ENCODE measurements at regions not wholly inside any gene's neighbourhood (a gene's known extent, or its start where the extent isn't known, plus 50 kb on each side); places are given as distances from the start of the nearest gene placed in this dataset.

DNA sequence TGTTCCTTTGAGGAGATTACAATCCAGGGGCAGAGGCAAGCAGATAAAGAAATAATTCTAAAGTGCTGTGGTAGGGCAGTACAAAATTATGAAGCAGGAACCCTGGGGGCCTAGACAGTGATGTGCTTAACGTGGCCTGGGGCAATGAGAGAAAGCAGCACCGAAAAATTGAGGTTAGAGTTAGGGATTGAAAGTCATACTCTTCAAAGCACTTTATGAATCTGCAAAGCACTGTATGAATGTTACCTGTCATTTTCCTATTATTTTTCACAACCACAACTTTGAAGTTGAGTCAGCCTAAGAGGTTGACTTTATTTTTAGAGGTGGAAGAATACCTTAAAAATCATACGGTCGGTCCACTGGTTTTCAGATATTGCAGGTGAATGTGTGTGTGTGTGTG lies 183.4 kb upstream of the NFIA start:
- DNase-seq (ENCODE audit: low read depth) = no peak
- no peaks in the 10 kb centered on the region for H3K27me3 ChIP-seq (ENCODE audit: control insufficient read depth, insufficient read depth, low read length)
- TF ChIP-seq, protein P1, sequence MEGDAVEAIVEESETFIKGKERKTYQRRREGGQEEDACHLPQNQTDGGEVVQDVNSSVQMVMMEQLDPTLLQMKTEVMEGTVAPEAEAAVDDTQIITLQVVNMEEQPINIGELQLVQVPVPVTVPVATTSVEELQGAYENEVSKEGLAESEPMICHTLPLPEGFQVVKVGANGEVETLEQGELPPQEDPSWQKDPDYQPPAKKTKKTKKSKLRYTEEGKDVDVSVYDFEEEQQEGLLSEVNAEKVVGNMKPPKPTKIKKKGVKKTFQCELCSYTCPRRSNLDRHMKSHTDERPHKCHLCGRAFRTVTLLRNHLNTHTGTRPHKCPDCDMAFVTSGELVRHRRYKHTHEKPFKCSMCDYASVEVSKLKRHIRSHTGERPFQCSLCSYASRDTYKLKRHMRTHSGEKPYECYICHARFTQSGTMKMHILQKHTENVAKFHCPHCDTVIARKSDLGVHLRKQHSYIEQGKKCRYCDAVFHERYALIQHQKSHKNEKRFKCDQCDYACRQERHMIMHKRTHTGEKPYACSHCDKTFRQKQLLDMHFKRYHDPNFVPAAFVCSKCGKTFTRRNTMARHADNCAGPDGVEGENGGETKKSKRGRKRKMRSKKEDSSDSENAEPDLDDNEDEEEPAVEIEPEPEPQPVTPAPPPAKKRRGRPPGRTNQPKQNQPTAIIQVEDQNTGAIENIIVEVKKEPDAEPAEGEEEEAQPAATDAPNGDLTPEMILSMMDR (IDR thresholded peaks at IDR 0.05; ENCODE audit: insufficient read depth, low read length, poor library complexity, severe bottlenecking) = no peak
- H3K4me3 ChIP-seq (ENCODE audit: low read depth, low read length) = no peak overlapping the region
- H3K36me3 ChIP-seq (ENCODE audit: control insufficient read depth, insufficient read depth, low read length) = no peaks in the 10 kb centered on the region

DNA sequence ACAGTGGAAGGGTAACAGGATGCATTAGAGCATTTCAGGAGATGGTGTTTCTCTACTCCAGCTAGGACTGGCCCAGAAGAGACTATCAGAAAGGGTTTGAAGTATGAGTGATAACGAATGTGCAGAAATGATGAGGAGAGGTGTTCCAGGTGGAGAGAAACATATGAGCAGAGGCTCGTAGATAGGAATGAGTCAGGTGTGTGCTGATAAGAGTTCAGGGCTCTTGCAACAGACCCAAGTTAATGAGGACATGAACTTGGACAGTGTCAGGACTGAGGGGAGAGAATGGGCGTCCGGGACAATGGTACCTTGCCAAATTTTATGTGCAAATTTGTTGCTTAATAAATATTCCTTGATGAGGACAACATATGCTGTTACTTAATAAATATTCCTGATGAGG lies 183.9 kb upstream of the NFIA start:
- no peak for DNase-seq (ENCODE audit: low read depth)
- no peaks in the 10 kb centered on the region for H3K27me3 ChIP-seq (ENCODE audit: control insufficient read depth, insufficient read depth, low read length)
- H3K4me3 ChIP-seq (ENCODE audit: low read depth, low read length) = no peak overlapping the region
- TF ChIP-seq, protein P1 (IDR thresholded peaks at IDR 0.05; ENCODE audit: insufficient read depth, low read length, poor library complexity, severe bottlenecking) = no peak
- no peaks in the 10 kb centered on the region for H3K36me3 ChIP-seq (ENCODE audit: control insufficient read depth, insufficient read depth, low read length)

DNA sequence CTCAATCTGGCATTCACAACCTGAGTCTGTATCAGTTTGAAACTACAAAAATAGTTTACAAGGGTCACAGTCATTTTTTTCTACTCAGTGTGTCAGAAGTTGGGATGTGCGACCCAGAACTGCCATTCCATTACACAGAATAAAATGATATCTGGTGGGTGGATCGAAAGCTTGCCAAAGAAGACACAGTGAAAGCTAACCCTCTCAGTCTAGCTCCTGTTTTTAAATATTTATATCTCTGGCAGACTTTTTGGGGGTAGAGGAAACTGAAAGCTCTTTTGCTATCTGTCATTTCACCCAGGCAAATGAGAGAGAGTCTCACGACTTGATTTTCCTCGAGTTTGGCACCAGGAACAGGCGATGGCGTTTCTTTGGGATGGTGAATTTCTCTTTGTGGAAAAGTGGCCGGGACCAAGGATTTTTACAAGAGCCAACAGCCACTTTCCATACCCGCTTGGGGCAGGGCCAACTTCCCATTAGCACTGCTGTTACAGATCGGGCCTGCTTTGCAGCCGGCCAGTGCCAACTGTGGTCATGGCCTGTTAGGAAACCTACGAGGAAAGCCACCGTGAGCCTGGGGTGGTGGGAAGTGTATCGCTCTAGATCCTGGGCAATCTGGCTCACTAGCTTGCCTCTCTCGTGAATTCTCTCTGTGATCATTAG lies 185.5 kb upstream of the NFIA start:
- H3K27me3 ChIP-seq (ENCODE audit: control insufficient read depth, insufficient read depth, low read length) = no peaks in the 10 kb centered on the region
- no peak for DNase-seq (ENCODE audit: low read depth)
- H3K36me3 ChIP-seq (ENCODE audit: control insufficient read depth, insufficient read depth, low read length) = no peaks in the 10 kb centered on the region
- TF ChIP-seq, protein P1 (IDR thresholded peaks at IDR 0.05; ENCODE audit: insufficient read depth, low read length, poor library complexity, severe bottlenecking) = no peak
- no peak overlapping the region for H3K4me3 ChIP-seq (ENCODE audit: low read depth, low read length)

DNA sequence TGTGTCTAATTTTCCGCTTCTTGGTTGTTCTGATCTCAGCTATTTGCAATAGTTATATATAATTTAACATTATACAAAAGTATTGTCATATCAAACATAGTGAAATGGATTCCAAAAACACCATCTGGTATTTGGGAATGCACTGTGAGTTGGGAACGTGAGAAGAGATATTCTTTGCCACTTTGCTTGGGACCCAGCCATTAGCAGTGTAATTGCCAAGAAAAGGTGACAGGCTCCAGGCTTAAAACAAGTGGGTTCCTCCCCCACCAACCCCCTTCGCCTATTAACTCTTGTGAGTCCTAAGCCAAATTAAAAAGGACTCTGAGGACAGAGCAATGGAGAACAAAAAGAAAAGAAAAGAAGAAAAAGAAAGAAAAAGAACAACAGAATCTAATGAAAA lies 186.7 kb upstream of the NFIA start:
- no peak overlapping the region for H3K4me3 ChIP-seq (ENCODE audit: low read depth, low read length)
- TF ChIP-seq, protein P1 (IDR thresholded peaks at IDR 0.05; ENCODE audit: insufficient read depth, low read length, poor library complexity, severe bottlenecking) = no peak
- no peaks in the 10 kb centered on the region for H3K36me3 ChIP-seq (ENCODE audit: control insufficient read depth, insufficient read depth, low read length)
- no peaks in the 10 kb centered on the region for H3K27me3 ChIP-seq (ENCODE audit: control insufficient read depth, insufficient read depth, low read length)
- DNase-seq (ENCODE audit: low read depth) = no peak

DNA sequence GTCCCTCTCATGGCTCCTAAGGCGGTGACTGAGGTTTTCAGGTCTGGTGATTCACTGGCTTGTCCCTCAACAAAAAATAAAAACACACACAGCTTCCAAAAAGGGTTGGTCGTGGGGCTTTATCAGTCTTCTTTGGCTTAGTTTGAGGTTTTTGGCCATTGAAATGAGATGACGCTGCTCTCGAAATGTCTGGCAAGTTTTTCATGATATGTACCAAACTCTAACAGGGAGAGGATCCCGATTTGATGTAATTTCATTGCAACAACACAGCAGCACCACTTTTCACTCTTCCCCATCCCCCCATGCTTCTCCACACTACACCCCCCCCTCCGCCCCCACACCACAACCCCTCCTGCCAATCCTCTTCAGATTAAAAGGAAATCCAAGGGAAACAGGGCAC lies 187.1 kb upstream of the NFIA start:
- TF ChIP-seq, protein P1 (IDR thresholded peaks at IDR 0.05; ENCODE audit: insufficient read depth, low read length, poor library complexity, severe bottlenecking) = no peak
- H3K4me3 ChIP-seq (ENCODE audit: low read depth, low read length) = no peak overlapping the region
- H3K27me3 ChIP-seq (ENCODE audit: control insufficient read depth, insufficient read depth, low read length) = no peaks in the 10 kb centered on the region
- no peaks in the 10 kb centered on the region for H3K36me3 ChIP-seq (ENCODE audit: control insufficient read depth, insufficient read depth, low read length)
- no peak for DNase-seq (ENCODE audit: low read depth)

DNA sequence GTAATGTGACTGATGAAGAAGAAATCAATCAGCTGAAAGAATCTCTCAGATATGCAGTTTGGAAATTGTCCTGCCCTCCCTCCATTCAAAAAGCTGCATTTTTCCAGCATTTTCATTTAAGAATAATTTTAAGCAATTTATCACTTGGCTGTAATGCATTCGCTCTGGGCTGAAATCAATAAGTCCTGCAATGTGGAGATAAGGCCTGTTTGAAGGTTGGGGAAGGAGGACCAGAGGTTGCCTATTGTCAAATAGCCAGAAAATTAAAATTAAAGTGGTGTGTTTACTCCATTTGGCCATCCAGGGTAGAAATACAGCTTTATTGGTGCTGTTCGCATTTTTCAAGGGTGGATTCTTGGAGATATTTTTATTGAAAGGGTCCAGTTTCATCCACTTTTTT lies 187.6 kb upstream of the NFIA start:
- Histone ChIP-seq H3K36me3 (ENCODE audit: control insufficient read depth, insufficient read depth, low read length) (no peaks in the 10 kb centered on the region), H3K27me3 (ENCODE audit: control insufficient read depth, insufficient read depth, low read length) (no peaks in the 10 kb centered on the region), H3K4me3 (ENCODE audit: low read depth, low read length) (no peak overlapping the region)
- TF ChIP-seq, protein P1 (IDR thresholded peaks at IDR 0.05; ENCODE audit: insufficient read depth, low read length, poor library complexity, severe bottlenecking) = no peak
- DNase-seq (ENCODE audit: low read depth) = no peak

All from kidney epithelial cell (primary cell).